ENCODE measurements at regions not wholly inside any gene's neighbourhood (a gene's known extent, or its start where the extent isn't known, plus 50 kb on each side); places are given as distances from the start of the nearest gene placed in this dataset.

DNA sequence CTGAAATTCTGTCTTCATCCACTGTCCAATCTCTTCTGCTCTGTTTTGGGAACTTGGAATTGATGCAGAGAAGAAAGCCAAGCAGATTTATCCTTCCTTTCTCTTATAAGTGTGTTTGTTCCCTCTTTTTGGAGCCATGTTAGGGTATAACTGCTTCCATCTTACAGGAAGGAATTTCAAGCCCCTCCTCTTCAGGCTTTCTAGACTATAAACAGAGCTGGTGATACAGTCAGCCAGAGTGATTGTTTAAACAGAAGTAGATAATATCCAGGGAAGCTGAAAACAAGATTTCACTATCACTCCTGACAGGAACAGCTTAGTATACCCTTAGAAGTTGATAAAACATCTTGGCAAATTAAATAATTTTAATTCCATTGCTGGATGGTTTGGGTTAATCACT lies 102.1 kb upstream of the DMRT1 start:
- TF ChIP-seq SUZ12 (IDR thresholded peaks at IDR 0.05; ENCODE audit: low read length) (no peak), SAP30 (IDR thresholded peaks at IDR 0.05; ENCODE audit: insufficient read depth, insufficient replicate concordance, low read length) (no peak), NRF1 (IDR thresholded peaks at IDR 0.05; ENCODE audit: low read depth, low read length) (no peak), SRF (IDR thresholded peaks at IDR 0.05; ENCODE audit: low read depth, low read length) (no peak), ASH2L (IDR thresholded peaks at IDR 0.05; ENCODE audit: low read length) (no peak), TAF7 (optimal IDR thresholded peaks at IDR 0.05; ENCODE audit: borderline replicate concordance, low read depth, low read length) (no peak), RAD21 (IDR thresholded peaks at IDR 0.05 in 1 of 2, conservative IDR thresholded peaks at IDR 0.05 in 1 of 2; ENCODE audit: low read depth in 2 of 2, low read length in 2 of 2) (no peak), ZNF274 (IDR thresholded peaks at IDR 0.05; ENCODE audit: borderline replicate concordance, extremely low read depth, low read length) (no peak), CTBP2 (IDR thresholded peaks at IDR 0.05; ENCODE audit: borderline replicate concordance, insufficient read depth, insufficient read length, low read length) (no peak), GTF2F1 (IDR thresholded peaks at IDR 0.05; ENCODE audit: borderline replicate concordance, low read depth, low read length) (no peak), HDAC6 (IDR thresholded peaks at IDR 0.05; ENCODE audit: low read depth, low read length) (no peak), BCL11A (IDR thresholded peaks at IDR 0.05; ENCODE audit: low read depth in 2 of 2, low read length in 2 of 2) (no peak), KDM4A (IDR thresholded peaks at IDR 0.05; ENCODE audit: low read depth, low read length, severe bottlenecking) (no peak)
- TF ChIP-seq, protein P1, sequence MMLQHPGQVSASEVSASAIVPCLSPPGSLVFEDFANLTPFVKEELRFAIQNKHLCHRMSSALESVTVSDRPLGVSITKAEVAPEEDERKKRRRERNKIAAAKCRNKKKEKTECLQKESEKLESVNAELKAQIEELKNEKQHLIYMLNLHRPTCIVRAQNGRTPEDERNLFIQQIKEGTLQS (IDR thresholded peaks at IDR 0.05; ENCODE audit: insufficient read depth, low read depth, low read length): no peak
- no peak overlapping the region for H3K18ac ChIP-seq (ENCODE audit: extremely low read depth, low read length)
- no peak overlapping the region for H3K27ac ChIP-seq (ENCODE audit: low read depth, low read length)
- H2BK15ac ChIP-seq (ENCODE audit: low read length): no peak overlapping the region
- no peak overlapping the region for H3K9ac ChIP-seq (replicated peaks in 1 of 4; ENCODE audit: extremely low read depth in 1 of 4, low read depth in 3 of 4, low read length in 3 of 4)
- H3K23me2 ChIP-seq (ENCODE audit: low read depth, low read length): no peaks in the 10 kb centered on the region
- no peak overlapping the region for H3K4me3 ChIP-seq (ENCODE audit: extremely low read depth in 1 of 4, insufficient read depth in 2 of 4, low read depth in 3 of 4, low read length in 4 of 4)
- H4K20me1 ChIP-seq (replicated peaks in 1 of 2; ENCODE audit: control insufficient read depth in 1 of 2, insufficient read depth in 2 of 2, low read length in 2 of 2): no peaks in the 10 kb centered on the region
- no peak overlapping the region for H3K14ac ChIP-seq (ENCODE audit: insufficient read length)
- no peak overlapping the region for H4K91ac ChIP-seq (replicated peaks; ENCODE audit: insufficient read length, low read length)
- CTCF ChIA-PET (ENCODE audit: partially characterized antibody): interaction anchor here (1.2 to 4.4 kb wide), 2 partner anchors 9 to 24 kb away, joined by 3 to 13 read pairs; no protein-coding TSS in a partner anchor
- no peak overlapping the region for H2BK20ac ChIP-seq (ENCODE audit: low read length)
- POLR2A ChIA-PET (ENCODE audit: partially characterized antibody): no interaction called here
- no peak overlapping the region for H3K4me2 ChIP-seq (ENCODE audit: insufficient read depth in 1 of 2, low read depth in 2 of 2, low read length in 2 of 2)
- no peak for FAIRE-seq
- H3K9me3 ChIP-seq (ENCODE audit: insufficient read depth in 2 of 2, low read depth in 1 of 2, low read length in 1 of 2): no peaks in the 10 kb centered on the region
- no peak overlapping the region for H2BK5ac ChIP-seq (ENCODE audit: low read depth, low read length)
- H4K5ac ChIP-seq (ENCODE audit: insufficient read length, low read depth, low read length): no peak overlapping the region
- H3K56ac ChIP-seq (replicated peaks; ENCODE audit: insufficient read length, low read depth, low read length): no peak overlapping the region
- no peaks in the 10 kb centered on the region for H3K27me3 ChIP-seq (replicated peaks in 1 of 4; ENCODE audit: control insufficient read depth in 3 of 4, extremely low read depth in 1 of 4, insufficient read depth in 3 of 4, low read length in 3 of 4)
- H3K79me2 ChIP-seq (ENCODE audit: control insufficient read depth in 1 of 2, insufficient read depth in 2 of 2, low read length in 2 of 2): no peaks in the 10 kb centered on the region
- H3K4ac ChIP-seq (replicated peaks; ENCODE audit: insufficient read length, low read depth, low read length): no peak overlapping the region
- H3K36me3 ChIP-seq (ENCODE audit: control insufficient read depth in 2 of 4, insufficient read depth in 4 of 4, low read length in 3 of 4): peaks cover 0 to 50% (median 25%) of the 10 kb centered on the region in 4 experiments; a peak in 6 of 8 replicates
- no peak overlapping the region for H2BK120ac ChIP-seq (replicated peaks; ENCODE audit: low read depth, low read length)
- no peak overlapping the region for H2AK5ac ChIP-seq (ENCODE audit: low read depth, low read length)
- H2BK12ac ChIP-seq (ENCODE audit: low read depth, low read length): no peak overlapping the region
- no peak overlapping the region for H3K23ac ChIP-seq (ENCODE audit: insufficient read length)
- no peak overlapping the region; the same call in 1 of the 2 replicates for H4K8ac ChIP-seq (ENCODE audit: extremely low read depth, insufficient read depth, low read length)
- no peaks in the 10 kb centered on the region for H3K4me1 ChIP-seq (replicated peaks in 1 of 4; ENCODE audit: control insufficient read depth in 3 of 4, insufficient read depth in 4 of 4, low read length in 3 of 4)
- no peak overlapping the region for H2AFZ ChIP-seq (ENCODE audit: low read length)
- H3K79me1 ChIP-seq (ENCODE audit: low read depth, low read length): no peaks in the 10 kb centered on the region
- no peak for DNase-seq (ENCODE audit: low read depth in 1 of 2, low spot score in 2 of 2)

Measured in H1 (cell line).